ENCODE measurements at regions not wholly inside any gene's neighbourhood (a gene's known extent, or its start where the extent isn't known, plus 50 kb on each side); places are given as distances from the start of the nearest gene placed in this dataset.
A peak's percentile ranks its signal among the peaks of the same experiment; 100 is the strongest.
"Not testable (repeated sequence)": the region's sequence is repeated elsewhere in the genome, so short reads cannot be mapped to it uniquely, and the experiment has no call there.

GRCh38 chr3:139267300-139268246 is 76.2 kb upstream of the MRPS22 start:
- intact Hi-C loops (cut with DNase I; ENCODE audit: low total_unique reads) = no loop called here
- no peak overlapping the region for H3K4me3 ChIP-seq (ENCODE audit: low read depth, poor library complexity, severe bottlenecking)
- 86 to 90% methylated on average over 7 of the region's 7 CpGs for WGBS, 2 donors
- no peak for TF ChIP-seq POLR2A (IDR thresholded peaks at IDR 0.05)
- TF ChIP-seq CTCF (IDR thresholded peaks at IDR 0.05) = no peak
- DNase-seq (ENCODE audit: low spot score in 2 of 2) = peak in 1 of 2 donors; percentile 58

DNA sequence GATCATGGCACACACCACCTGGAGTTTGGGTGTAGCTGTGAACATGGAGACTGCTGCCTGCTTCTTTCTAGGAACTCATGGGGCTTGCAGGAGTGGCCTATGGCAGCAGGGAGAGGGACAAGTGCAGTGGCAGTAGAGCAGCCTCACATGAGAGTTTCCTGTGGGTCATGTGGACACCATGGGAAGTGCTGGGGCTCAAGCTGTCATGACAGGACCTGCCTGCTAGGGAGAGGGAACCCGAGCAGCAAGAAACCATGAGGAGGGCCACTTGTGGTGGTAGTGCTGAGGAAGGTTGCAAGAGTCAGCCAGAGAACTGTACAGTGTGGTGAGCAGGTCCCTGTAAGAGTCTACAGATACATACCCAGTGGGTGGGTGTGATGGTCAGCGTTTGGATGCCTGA is 73.8 kb upstream of the MRPS22 start:
- no peak for TF ChIP-seq CTCF (IDR thresholded peaks at IDR 0.05)
- no peak for TF ChIP-seq POLR2A (IDR thresholded peaks at IDR 0.05)
- DNase-seq (ENCODE audit: low spot score in 2 of 2) = peak in 1 of 2 donors; percentile 80
- no peak overlapping the region for H3K4me3 ChIP-seq (ENCODE audit: low read depth, poor library complexity, severe bottlenecking)
- intact Hi-C loops (cut with DNase I; ENCODE audit: low total_unique reads) = no loop called here
- WGBS, 2 donors = 69 to 90% methylated on average over 2 of the region's 2 CpGs

- intact Hi-C loops (cut with DNase I; ENCODE audit: low total_unique reads); H3K4me3 ChIP-seq (ENCODE audit: low read depth, poor library complexity, severe bottlenecking); DNase-seq (ENCODE audit: low spot score in 2 of 2): not testable (repeated sequence)
- 46 to 71% methylated on average over 2 of the region's 2 CpGs for WGBS, 2 donors
Measured at GRCh38 chr3:139270652-139271051, 73.2 kb upstream of the MRPS22 start.

DNA sequence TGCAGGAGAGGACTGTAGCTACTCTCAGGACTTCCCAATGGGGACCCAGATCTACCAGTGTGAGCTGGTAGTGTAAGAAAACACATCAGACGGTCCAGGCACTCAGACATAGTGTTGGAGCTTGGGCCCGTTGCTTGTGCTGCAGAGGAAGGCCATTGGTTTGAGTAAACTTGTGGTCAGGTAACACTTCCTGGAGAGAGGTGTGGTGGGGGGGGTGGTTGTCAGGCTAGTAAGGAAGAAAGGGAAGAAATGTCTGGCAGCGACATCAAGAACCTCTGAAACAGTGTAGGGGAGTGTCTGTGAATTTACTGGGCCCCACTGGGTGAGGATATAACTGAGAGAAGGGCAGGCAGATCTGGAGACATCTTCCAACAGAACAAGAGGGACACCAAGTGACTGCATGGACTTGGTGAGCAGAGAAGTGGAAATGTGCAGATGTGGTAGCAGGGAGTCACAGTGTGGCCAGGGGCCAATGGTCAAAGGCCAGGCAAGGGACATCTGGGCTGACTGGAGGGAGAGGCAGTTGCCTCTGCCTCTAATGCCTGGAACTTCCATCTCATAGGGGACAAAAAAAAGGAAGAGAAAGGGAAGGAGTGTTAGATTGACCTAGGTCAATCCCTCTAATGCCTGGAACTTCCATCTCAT is 63.7 kb upstream of the MRPS22 start:
- intact Hi-C loops (cut with DNase I; ENCODE audit: low total_unique reads) = no loop called here
- no peak for DNase-seq (ENCODE audit: low spot score in 2 of 2)
- H3K4me3 ChIP-seq (ENCODE audit: low read depth, poor library complexity, severe bottlenecking) = no peak overlapping the region
- WGBS, 2 donors = 82 to 84% methylated on average over 3 of the region's 3 CpGs
- no peak for TF ChIP-seq CTCF (IDR thresholded peaks at IDR 0.05)
- no peak for TF ChIP-seq POLR2A (IDR thresholded peaks at IDR 0.05)

DNA sequence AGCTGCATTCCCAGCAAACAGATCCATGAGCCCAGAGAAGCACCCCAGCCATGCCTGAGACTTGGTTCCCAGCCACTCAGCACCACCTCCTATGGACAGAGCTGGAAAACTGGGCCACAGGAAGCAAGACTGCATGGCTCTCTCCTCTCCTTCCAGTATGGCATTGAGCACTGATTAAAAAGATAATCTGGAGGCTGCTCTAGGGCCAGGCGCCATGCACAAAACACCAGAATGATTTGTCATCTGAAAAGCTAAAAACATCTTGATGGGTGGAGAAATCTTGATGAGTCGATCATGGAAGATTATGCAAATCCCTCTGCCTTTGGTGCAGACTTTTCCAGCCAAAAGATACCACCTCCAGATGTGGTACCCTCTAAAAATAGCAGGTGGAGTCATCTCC is 62.7 kb upstream of the MRPS22 start:
- intact Hi-C loops (cut with DNase I; ENCODE audit: low total_unique reads) = no loop called here
- DNase-seq (ENCODE audit: low spot score in 2 of 2) = peak in 1 of 2 donors; percentile 17
- H3K4me3 ChIP-seq (ENCODE audit: low read depth, poor library complexity, severe bottlenecking) = no peak overlapping the region

More for the DNA sequence above, 62.7 kb upstream of the MRPS22 start:
- TF ChIP-seq CTCF (IDR thresholded peaks at IDR 0.05) (no peak), POLR2A (IDR thresholded peaks at IDR 0.05) (no peak)
- 28 to 54% methylated on average over 2 of the region's 2 CpGs for WGBS, 2 donors

All from lower leg skin (tissue), 4 donors.